A549 (cell line): ENCODE measurements at regions not wholly inside any gene's neighbourhood (a gene's known extent, or its start where the extent isn't known, plus 50 kb on each side); places are given as distances from the start of the nearest gene placed in this dataset.

Experiments
- CTCF ChIP-seq: fragments of >200 bp; sonication (Bioruptor Twin); formaldehyde crosslinking; IDR thresholded peaks from 3 replicates; pipeline ENCODE4 v1.5.1; 2016
- ESRRA ChIP-seq: fragments of 150-350 bp; IDR thresholded peaks from 2 replicates; pipeline ENCODE4 v1.6.1; 2014; ENCODE audit warnings: mild to moderate bottlenecking, low read length, borderline replicate concordance
- FOSB ChIP-seq: fragments of 250-450 bp; sonication (Bioruptor Pico); IDR thresholded peaks from 2 replicates; pipeline ENCODE4 v1.5.0; 2020; ENCODE audit warnings: mild to moderate bottlenecking, moderate library complexity
- JUN ChIP-seq, 2 experiments: fragments of >200 bp; sonication (Bioruptor Twin); formaldehyde crosslinking; IDR thresholded peaks; 2 replicates in 1 of 2; 3 replicates in 1 of 2; pipeline ENCODE4 v1.6.1; 2016 to 2017
- JUNB ChIP-seq: fragments of >200 bp; sonication (Bioruptor Twin); formaldehyde crosslinking; IDR thresholded peaks from 2 replicates; pipeline ENCODE4 v1.6.1; 2016
- KDM1A ChIP-seq: fragments of 200-600 bp; sonication (generic); IDR thresholded peaks from 2 replicates; pipeline ENCODE4 v1.6.1; 2016; ENCODE audit warnings: low read depth, mild to moderate bottlenecking
- MAX ChIP-seq: IDR thresholded peaks from 2 replicates; pipeline ENCODE4 v1.6.1; 2012
- MYC ChIP-seq: IDR thresholded peaks from 2 replicates; pipeline ENCODE4 v1.6.1; 2012; ENCODE audit warnings: mild to moderate bottlenecking, inconsistent platforms, low read length, improper control_type of control experiment, borderline replicate concordance
- NFE2L2 ChIP-seq: fragments of 150-350 bp; conservative IDR thresholded peaks from 2 replicates; pipeline ENCODE4 v1.6.1; 2014; ENCODE audit warnings: low read length
- POLR2A ChIP-seq: IDR thresholded peaks from 2 replicates; pipeline ENCODE4 v1.6.1; 2012; ENCODE audit warnings: mild to moderate bottlenecking, low read length
- POLR2AphosphoS2 ChIP-seq: conservative IDR thresholded peaks from 2 replicates; pipeline ENCODE4 v1.6.1; 2012; ENCODE audit warnings: low read length, improper control_type of control experiment, inconsistent platforms
- TF ChIP-seq, protein P1 (sequence below): fragments of 150-350 bp; IDR thresholded peaks from 2 replicates; pipeline ENCODE4 v1.6.1; 2014; ENCODE audit warnings: low read depth, mild to moderate bottlenecking, low read length

- peak; percentile 98 for TF ChIP-seq FOSB
- TF ChIP-seq CTCF, result no peak
- TF ChIP-seq ESRRA, result no peak
- peak; percentile 89 for TF ChIP-seq MAX
- TF ChIP-seq JUN (IDR thresholded peaks at IDR 0.05), result peak; percentile 98 to 100
- TF ChIP-seq NFE2L2, result peak; percentile 96
- TF ChIP-seq, protein P1, sequence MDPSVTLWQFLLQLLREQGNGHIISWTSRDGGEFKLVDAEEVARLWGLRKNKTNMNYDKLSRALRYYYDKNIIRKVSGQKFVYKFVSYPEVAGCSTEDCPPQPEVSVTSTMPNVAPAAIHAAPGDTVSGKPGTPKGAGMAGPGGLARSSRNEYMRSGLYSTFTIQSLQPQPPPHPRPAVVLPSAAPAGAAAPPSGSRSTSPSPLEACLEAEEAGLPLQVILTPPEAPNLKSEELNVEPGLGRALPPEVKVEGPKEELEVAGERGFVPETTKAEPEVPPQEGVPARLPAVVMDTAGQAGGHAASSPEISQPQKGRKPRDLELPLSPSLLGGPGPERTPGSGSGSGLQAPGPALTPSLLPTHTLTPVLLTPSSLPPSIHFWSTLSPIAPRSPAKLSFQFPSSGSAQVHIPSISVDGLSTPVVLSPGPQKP, result no peak
- TF ChIP-seq POLR2A, result peak; percentile 38; the same call in 1 of the 2 replicates
- no peak for TF ChIP-seq POLR2AphosphoS2
- TF ChIP-seq MYC, result no peak
- TF ChIP-seq JUNB, result peak; percentile 96
- no peak for TF ChIP-seq KDM1A
Measured at GRCh38 chr9:21591221-21592062, 109.3 kb upstream of the IFNE start.
